Left ventricle myocardium inferior (tissue), 1 donor: ENCODE measurements at regions not wholly inside any gene's neighbourhood (a gene's known extent, or its start where the extent isn't known, plus 50 kb on each side); places are given as distances from the start of the nearest gene placed in this dataset.

Experiments used
- DNase-seq: peaks from one replicate; pipeline ENCODE4 v3.0.0-alpha.2; 2020
- H3K27ac ChIP-seq: fragments of 200-600 bp; replicated peaks from 2 replicates; pipeline ENCODE4 v1.8.0; 2021
- H3K27me3 ChIP-seq: fragments of 200-600 bp; 2 replicates; pipeline ENCODE4 v1.8.0; 2021; ENCODE audit warnings: low read depth
- H3K36me3 ChIP-seq: fragments of 200-600 bp; 2 replicates; pipeline ENCODE4 v1.8.0; 2021
- H3K4me1 ChIP-seq: fragments of 200-600 bp; 2 replicates; pipeline ENCODE4 v1.8.0; 2021
- H3K4me3 ChIP-seq: fragments of 200-600 bp; 2 replicates; pipeline ENCODE4 v1.8.0; 2021; ENCODE audit warnings: mild to moderate bottlenecking, moderate library complexity
- H3K9me3 ChIP-seq: fragments of 200-600 bp; replicated peaks from 2 replicates; pipeline ENCODE4 v1.8.0; 2021
- intact Hi-C: fragments of 100-400 bp; cut with micrococcal nuclease; formaldehyde crosslinking; loops from one replicate; pipeline ENCODE4 v1.11.0; 2022
- TF ChIP-seq, protein P1 (sequence below): fragments of 200-600 bp; IDR thresholded peaks from 2 replicates; pipeline ENCODE4 v1.8.0; 2021; ENCODE audit warnings: antibody characterized with exemption, mild to moderate bottlenecking, borderline replicate concordance
- donor health status: DM: no; HTN: yes; CAD: no; lungs with severe emphysema.

DNA sequence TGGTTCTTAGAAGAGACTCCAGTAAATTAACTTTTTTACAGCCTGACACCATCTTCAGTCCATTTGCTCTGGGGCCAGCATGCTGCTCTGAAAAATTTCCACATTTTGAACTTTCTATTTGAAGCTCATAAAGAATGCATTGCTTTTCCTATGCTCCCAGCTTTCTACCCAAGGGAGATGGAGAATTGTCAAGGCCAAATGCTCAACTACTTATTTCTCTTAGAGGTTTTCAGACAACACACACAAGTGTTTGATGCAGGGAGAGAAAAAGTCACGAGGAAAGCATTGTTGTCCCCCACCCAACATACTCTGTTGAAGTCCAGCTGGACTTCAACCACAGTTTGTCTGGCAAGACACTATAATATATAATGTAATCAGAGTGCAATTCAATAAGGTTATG lies 100.3 kb upstream of the CADPS start:
- H3K4me1 ChIP-seq = no peaks in the 10 kb centered on the region
- TF ChIP-seq, protein P1, sequence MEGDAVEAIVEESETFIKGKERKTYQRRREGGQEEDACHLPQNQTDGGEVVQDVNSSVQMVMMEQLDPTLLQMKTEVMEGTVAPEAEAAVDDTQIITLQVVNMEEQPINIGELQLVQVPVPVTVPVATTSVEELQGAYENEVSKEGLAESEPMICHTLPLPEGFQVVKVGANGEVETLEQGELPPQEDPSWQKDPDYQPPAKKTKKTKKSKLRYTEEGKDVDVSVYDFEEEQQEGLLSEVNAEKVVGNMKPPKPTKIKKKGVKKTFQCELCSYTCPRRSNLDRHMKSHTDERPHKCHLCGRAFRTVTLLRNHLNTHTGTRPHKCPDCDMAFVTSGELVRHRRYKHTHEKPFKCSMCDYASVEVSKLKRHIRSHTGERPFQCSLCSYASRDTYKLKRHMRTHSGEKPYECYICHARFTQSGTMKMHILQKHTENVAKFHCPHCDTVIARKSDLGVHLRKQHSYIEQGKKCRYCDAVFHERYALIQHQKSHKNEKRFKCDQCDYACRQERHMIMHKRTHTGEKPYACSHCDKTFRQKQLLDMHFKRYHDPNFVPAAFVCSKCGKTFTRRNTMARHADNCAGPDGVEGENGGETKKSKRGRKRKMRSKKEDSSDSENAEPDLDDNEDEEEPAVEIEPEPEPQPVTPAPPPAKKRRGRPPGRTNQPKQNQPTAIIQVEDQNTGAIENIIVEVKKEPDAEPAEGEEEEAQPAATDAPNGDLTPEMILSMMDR = no peak
- intact Hi-C loops = no loop called here
- H3K36me3 ChIP-seq = no peaks in the 10 kb centered on the region
- no peaks in the 10 kb centered on the region for H3K9me3 ChIP-seq
- DNase-seq = no peak
- no peak overlapping the region for H3K27ac ChIP-seq
- H3K27me3 ChIP-seq = no peaks in the 10 kb centered on the region
- no peak overlapping the region for H3K4me3 ChIP-seq

DNA sequence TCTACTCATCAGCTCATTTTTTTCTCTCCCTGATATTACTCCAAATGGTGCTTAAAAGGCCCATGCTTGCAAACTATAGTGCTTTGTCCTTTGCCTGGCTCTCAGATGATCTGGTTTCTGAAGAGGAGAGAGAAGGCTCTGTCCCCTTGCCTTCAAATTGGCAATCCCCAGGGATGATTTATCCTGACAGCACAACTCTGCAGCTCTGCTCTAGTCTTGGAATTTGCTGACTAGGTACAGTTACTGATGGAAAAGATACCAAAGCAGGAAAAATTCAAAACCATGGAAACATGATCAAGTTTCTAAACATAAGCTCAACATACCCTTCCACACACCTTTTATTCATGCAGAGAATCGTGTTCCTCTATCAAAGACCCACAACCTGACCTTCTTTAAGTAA lies 106.7 kb upstream of the CADPS start:
- no peak overlapping the region for H3K4me3 ChIP-seq
- H3K27ac ChIP-seq = no peak overlapping the region
- no peaks in the 10 kb centered on the region for H3K27me3 ChIP-seq
- TF ChIP-seq, protein P1 = no peak
- no peaks in the 10 kb centered on the region for H3K9me3 ChIP-seq
- no peak for DNase-seq
- intact Hi-C loops = no loop called here
- H3K36me3 ChIP-seq = no peaks in the 10 kb centered on the region
- H3K4me1 ChIP-seq = no peaks in the 10 kb centered on the region

DNA sequence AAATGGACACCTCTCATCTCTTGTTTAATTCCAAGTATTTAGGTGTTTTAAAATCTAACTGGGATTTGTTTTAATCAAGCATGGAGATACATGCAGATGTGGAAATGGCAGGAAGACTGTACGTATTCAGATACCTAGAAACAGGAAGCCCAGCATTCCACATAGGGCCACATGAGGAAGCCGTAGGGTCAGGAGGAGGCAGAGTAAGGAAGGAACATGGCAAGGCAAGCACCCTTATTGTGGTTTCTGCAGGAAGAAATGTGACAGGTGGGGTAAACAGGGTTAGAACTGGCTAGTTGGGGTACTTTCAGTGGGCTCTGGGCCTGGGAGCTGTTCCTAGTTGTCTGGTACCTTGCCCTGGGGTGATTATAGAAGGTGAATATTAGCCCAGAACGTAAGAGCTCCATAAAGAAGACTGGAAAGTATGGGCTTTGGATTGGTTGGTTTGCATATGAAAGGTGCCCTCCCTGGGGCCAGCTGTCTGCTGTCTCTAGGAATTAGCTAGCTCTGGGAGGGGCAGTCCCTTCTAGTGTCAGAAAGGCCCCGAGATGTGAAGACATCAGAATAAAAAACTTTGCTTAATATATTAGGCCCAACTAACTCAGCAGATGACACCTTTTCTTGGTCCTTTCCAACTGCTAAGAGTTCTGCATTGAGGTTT lies 107.7 kb upstream of the CADPS start:
- no peak for DNase-seq
- no peaks in the 10 kb centered on the region for H3K36me3 ChIP-seq
- intact Hi-C loops = no loop called here
- H3K4me3 ChIP-seq = no peak overlapping the region
- TF ChIP-seq, protein P1 = no peak
- H3K4me1 ChIP-seq = no peaks in the 10 kb centered on the region
- H3K27ac ChIP-seq = no peak overlapping the region
- no peaks in the 10 kb centered on the region for H3K27me3 ChIP-seq
- H3K9me3 ChIP-seq = no peaks in the 10 kb centered on the region

DNA sequence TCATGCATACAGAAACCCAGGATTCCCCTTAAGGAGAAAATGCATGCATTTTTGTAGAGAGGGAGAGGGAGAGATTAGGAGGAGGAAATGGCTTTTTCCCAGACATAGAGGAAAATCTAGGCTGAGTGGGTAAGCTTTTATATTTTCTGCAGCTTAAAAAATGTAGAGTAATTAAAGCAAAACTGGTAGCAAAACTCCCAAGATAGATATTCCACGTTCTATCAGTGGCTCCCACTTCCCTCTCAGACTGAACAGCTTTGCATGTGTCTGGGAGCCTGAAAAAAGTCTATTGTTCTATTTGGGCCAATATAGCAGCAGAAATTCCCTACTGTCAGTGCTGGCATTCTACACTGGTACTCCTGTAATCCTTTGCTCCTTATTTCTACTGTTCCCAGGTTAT lies 110.8 kb upstream of the CADPS start:
- Histone ChIP-seq H3K27ac (no peak overlapping the region), H3K36me3 (no peaks in the 10 kb centered on the region), H3K9me3 (no peaks in the 10 kb centered on the region), H3K4me3 (no peak overlapping the region), H3K27me3 (no peaks in the 10 kb centered on the region), H3K4me1 (no peaks in the 10 kb centered on the region)
- no peak for DNase-seq
- TF ChIP-seq, protein P1 = no peak
- intact Hi-C loops = no loop called here

DNA sequence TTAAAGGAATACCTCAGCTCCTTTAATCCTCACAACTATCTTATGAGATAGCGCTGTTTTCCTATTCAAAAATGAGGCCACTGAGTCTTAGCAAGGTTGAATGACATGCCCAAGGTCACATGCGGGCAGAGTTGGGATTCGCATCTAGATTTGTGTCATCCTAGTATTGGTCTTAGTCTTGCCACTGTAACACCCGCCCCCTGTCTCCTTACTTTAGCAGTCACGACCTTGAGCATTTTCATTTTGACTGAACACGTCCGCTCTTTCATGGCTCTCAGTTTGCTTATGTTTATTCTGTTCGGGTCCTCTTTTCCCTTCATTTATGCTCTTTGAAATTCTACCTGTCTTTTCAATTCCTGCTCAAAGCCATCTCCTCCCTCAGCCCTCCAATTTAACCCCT lies 112.5 kb upstream of the CADPS start:
- Histone ChIP-seq H3K4me3 (no peak overlapping the region), H3K36me3 (no peaks in the 10 kb centered on the region), H3K9me3 (no peaks in the 10 kb centered on the region), H3K4me1 (no peaks in the 10 kb centered on the region), H3K27me3 (peaks cover 4% of the 10 kb centered on the region), H3K27ac (no peak overlapping the region)
- TF ChIP-seq, protein P1 = no peak
- no peak for DNase-seq
- intact Hi-C loops = no loop called here
